RWPE1 (cell line): ENCODE measurements at regions not wholly inside any gene's neighbourhood (a gene's known extent, or its start where the extent isn't known, plus 50 kb on each side); places are given as distances from the start of the nearest gene placed in this dataset.

Source experiments
- CTCF ChIA-PET: fragments of 350-600 bp; sonication (Branson Sonifier 250); formaldehyde crosslinking; extraction: SDS; loops from one replicate; lab custom pipeline; 2021; lab: Yijun Ruan, JAX
- POLR2A ChIA-PET: fragments of 400-600 bp; formaldehyde crosslinking; extraction: SDS; loops from one replicate; lab custom pipeline; 2020; ENCODE audit warnings: antibody characterized with exemption; ENCODE audit not compliant: low non-redundant PET; lab: Yijun Ruan, JAX
- DNase-seq: peaks from one replicate; pipeline ENCODE4 v3.0.0; 2012; ENCODE audit warnings: low spot score
- H3K27ac ChIP-seq: fragments of 450-650 bp; 2 replicates; pipeline ENCODE4 v1.5.1; 2017
- CTCF ChIP-seq: fragments of 450-650 bp; conservative IDR thresholded peaks from 2 replicates; pipeline ENCODE4 v1.5.1; 2017; ENCODE audit warnings: low read depth, mild to moderate bottlenecking

DNA sequence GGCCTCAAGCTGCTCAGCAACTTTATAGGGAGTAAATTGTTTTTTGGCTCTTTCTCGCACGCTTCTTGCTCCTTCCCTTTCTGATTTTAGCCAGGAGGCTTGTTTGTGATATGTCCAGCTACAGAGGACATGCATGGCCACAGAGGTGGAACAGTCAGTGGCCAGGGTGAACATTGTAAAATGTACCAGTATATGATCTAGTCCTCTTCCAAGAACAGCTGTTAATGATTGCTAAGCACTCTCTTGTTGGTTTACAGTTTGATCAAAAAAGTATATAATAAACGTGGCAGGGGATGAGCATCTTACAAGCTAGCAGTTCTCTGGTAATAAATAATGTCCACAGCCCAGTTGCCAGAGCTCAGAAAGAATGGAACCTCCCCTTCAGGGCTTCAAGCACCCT, 461.7 kb upstream of the DYNLRB2 start:
- no peak overlapping the region for H3K27ac ChIP-seq
- no peak for TF ChIP-seq CTCF
- POLR2A ChIA-PET: no interaction called here
- CTCF ChIA-PET: no interaction called here
- no peak for DNase-seq

- TF ChIP-seq CTCF: no peak
- ChIA-PET CTCF (no interaction called here), POLR2A (no interaction called here)
- DNase-seq: no peak
- H3K27ac ChIP-seq: no peak overlapping the region
Measured at GRCh38 chr16:80077696-80078095, 463.1 kb upstream of the DYNLRB2 start.

- TF ChIP-seq CTCF: no peak
- POLR2A ChIA-PET: no interaction called here
- H3K27ac ChIP-seq: no peak overlapping the region
- DNase-seq: no peak
- CTCF ChIA-PET: no interaction called here
Measured at GRCh38 chr16:80074329-80074728, 466.5 kb upstream of the DYNLRB2 start.

- ChIA-PET POLR2A (no interaction called here), CTCF (interaction anchor here (0.6 kb wide), 1 partner anchor 1614 kb away, joined by 3 read pairs; no protein-coding TSS in a partner anchor)
- no peak overlapping the region for H3K27ac ChIP-seq
- DNase-seq: no peak
- no peak for TF ChIP-seq CTCF
Measured at GRCh38 chr16:80071964-80072456, 468.8 kb upstream of the DYNLRB2 start.

DNA sequence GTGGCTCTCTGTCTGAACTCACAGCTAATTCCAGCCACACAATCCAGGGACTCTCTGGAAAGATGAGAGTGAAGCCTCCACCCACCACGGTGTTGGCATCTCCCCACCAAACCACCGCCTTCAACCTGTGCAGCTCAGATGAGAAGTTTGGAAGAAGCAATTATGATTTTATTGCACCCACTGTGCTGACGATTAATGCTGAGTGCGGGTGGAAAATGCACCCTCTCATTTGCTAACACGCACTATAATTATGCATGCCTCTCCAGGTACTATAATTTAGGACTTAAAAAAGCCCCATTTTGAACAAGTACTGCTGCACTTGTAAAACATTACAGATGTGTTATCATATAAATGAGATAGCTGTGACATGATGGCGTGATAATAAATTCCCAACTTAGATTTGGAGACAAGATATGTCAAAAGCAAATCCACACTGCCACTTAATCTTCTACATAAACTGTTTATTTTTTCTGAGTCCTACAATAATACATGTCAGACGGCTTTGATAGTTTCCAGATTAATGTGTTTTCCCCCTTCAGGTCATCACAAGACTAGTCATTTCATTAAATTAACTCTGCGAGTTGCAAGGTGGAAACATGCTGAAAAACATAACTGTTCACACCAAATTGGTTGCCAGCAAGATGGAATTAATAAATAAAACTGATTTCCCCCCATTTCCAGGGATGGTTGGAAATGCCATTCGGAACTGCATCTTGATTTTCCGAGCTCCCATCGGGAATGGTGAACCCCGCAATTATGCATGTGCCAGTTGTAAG, 466.5 kb upstream of the MAF start:
- ChIA-PET POLR2A (no interaction called here), CTCF (interaction anchor here (0.6 kb wide), 1 partner anchor 17 kb away, joined by 3 read pairs; no protein-coding TSS in a partner anchor)

DNA sequence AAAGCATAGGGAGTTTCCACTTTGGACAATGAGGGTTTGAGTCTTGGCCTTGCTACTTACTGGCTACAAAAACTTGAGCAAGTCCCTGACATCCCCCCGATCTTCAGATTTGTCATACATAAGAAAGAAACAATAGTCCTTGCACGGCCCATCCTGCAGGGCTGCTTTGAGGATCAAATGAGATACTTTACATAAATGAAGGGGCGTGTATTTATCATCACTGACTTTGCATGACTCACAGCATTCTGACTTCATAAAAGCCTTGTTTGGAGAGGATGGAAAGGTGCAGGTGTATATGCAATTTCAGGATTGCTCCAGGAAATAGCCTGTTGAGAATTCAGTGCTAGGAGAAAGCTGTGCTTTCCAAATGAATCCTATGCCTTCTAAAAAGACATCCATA, 465.0 kb upstream of the MAF start:
- CTCF ChIA-PET: interaction anchor here (0.7 kb wide), 1 partner anchor 171 kb away, joined by 3 read pairs; no protein-coding TSS in a partner anchor
- no peak for TF ChIP-seq CTCF
- POLR2A ChIA-PET: no interaction called here
- H3K27ac ChIP-seq: no peak overlapping the region
- peak; percentile 39 for DNase-seq

More for the DNA sequence above, 466.5 kb upstream of the MAF start:
- TF ChIP-seq CTCF: no peak
- DNase-seq: no peak
- no peak overlapping the region for H3K27ac ChIP-seq
